ENCODE measurements at regions not wholly inside any gene's neighbourhood (a gene's known extent, or its start where the extent isn't known, plus 50 kb on each side); places are given as distances from the start of the nearest gene placed in this dataset.

DNA sequence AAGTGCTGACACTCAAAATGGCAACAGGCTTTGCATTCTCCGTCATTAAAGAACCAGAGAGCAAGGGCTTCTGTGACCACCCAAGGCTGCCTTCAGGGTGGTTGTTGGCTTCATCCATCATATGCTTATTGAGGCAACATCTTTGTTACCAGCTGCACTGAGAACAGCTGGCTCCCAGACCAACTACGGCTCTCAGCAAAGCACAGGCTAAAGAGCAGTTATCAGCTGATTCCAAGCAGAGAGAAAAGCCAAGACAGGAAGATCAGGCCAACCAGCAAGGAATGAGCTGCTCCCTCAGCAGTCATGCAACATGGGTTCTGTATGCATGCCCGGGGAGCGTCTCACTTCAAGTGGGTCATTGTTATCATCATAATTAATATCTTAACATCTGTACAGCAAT is 358.9 kb downstream of the ACTL7B start:
- Histone ChIP-seq H3K27ac (ENCODE audit: low read depth, low read length) (no peak overlapping the region), H3K9me2 (ENCODE audit: insufficient read depth) (no peaks in the 10 kb centered on the region), H3K79me2 (ENCODE audit: insufficient read depth, low read length) (no peaks in the 10 kb centered on the region), H2AFZ (ENCODE audit: low read depth, low read length, poor library complexity, severe bottlenecking) (no peak overlapping the region), H3K4me1 (ENCODE audit: control insufficient read depth in 1 of 2, insufficient read depth in 2 of 2, low read length in 2 of 2) (no peaks in the 10 kb centered on the region), H3K36me3 (ENCODE audit: control insufficient read depth in 1 of 2, insufficient read depth in 2 of 2, low read length in 2 of 2) (no peaks in the 10 kb centered on the region), H3K27me3 (ENCODE audit: insufficient read depth, low read length) (no peaks in the 10 kb centered on the region), H3K4me3 (replicated peaks in 1 of 2; ENCODE audit: low read depth in 1 of 2, low read length in 2 of 2) (no peak overlapping the region), H3K9me3 (ENCODE audit: control insufficient read depth in 1 of 2, insufficient read depth in 1 of 2, low read depth in 1 of 2, low read length in 2 of 2) (no peaks in the 10 kb centered on the region), H4K20me1 (ENCODE audit: insufficient read depth) (no peaks in the 10 kb centered on the region), H3K9ac (ENCODE audit: low read length) (no peak overlapping the region), H3K4me2 (ENCODE audit: low read length) (no peak overlapping the region)
- ATAC-seq (no peak), DNase-seq (ENCODE audit: low read depth, low spot score) (no peak)
- ChIA-PET RAD21 (ENCODE audit: low non-redundant PET in 1 of 2, low total read pairs in 2 of 2, uncharacterized antibody in 2 of 2, unreplicated experiment in 2 of 2) (no interaction called here), CTCF (interaction anchor here (1.1 kb wide), 1 partner anchor 80 kb away, joined by 3 read pairs; no protein-coding TSS in a partner anchor), POLR2A (no interaction called here)
- TF ChIP-seq, protein P1, sequence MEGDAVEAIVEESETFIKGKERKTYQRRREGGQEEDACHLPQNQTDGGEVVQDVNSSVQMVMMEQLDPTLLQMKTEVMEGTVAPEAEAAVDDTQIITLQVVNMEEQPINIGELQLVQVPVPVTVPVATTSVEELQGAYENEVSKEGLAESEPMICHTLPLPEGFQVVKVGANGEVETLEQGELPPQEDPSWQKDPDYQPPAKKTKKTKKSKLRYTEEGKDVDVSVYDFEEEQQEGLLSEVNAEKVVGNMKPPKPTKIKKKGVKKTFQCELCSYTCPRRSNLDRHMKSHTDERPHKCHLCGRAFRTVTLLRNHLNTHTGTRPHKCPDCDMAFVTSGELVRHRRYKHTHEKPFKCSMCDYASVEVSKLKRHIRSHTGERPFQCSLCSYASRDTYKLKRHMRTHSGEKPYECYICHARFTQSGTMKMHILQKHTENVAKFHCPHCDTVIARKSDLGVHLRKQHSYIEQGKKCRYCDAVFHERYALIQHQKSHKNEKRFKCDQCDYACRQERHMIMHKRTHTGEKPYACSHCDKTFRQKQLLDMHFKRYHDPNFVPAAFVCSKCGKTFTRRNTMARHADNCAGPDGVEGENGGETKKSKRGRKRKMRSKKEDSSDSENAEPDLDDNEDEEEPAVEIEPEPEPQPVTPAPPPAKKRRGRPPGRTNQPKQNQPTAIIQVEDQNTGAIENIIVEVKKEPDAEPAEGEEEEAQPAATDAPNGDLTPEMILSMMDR (IDR thresholded peaks at IDR 0.05 in 2 of 3, conservative IDR thresholded peaks at IDR 0.05 in 1 of 3; ENCODE audit: borderline replicate concordance in 1 of 3, insufficient read depth in 1 of 3, low read depth in 2 of 3, low read length in 2 of 3), result no peak
- TF ChIP-seq CBX3 (IDR thresholded peaks at IDR 0.05; ENCODE audit: low read depth), result no peak
- no peak for TF ChIP-seq EGR1 (IDR thresholded peaks at IDR 0.05; ENCODE audit: low read depth)
- TF ChIP-seq TCF7L2 (IDR thresholded peaks at IDR 0.05; ENCODE audit: borderline replicate concordance, extremely low read depth, insufficient read depth, insufficient read length), result no peak
- TF ChIP-seq POLR2AphosphoS5 (IDR thresholded peaks at IDR 0.05; ENCODE audit: low read depth, low read length), result no peak
- TF ChIP-seq, protein P2, sequence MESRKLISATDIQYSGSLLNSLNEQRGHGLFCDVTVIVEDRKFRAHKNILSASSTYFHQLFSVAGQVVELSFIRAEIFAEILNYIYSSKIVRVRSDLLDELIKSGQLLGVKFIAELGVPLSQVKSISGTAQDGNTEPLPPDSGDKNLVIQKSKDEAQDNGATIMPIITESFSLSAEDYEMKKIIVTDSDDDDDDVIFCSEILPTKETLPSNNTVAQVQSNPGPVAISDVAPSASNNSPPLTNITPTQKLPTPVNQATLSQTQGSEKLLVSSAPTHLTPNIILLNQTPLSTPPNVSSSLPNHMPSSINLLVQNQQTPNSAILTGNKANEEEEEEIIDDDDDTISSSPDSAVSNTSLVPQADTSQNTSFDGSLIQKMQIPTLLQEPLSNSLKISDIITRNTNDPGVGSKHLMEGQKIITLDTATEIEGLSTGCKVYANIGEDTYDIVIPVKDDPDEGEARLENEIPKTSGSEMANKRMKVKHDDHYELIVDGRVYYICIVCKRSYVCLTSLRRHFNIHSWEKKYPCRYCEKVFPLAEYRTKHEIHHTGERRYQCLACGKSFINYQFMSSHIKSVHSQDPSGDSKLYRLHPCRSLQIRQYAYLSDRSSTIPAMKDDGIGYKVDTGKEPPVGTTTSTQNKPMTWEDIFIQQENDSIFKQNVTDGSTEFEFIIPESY (IDR thresholded peaks at IDR 0.05; ENCODE audit: extremely low read depth, insufficient replicate concordance, low read length), result no peak
- TF ChIP-seq, protein P3, sequence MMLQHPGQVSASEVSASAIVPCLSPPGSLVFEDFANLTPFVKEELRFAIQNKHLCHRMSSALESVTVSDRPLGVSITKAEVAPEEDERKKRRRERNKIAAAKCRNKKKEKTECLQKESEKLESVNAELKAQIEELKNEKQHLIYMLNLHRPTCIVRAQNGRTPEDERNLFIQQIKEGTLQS (IDR thresholded peaks at IDR 0.05), result no peak
- TF ChIP-seq ZFX (IDR thresholded peaks at IDR 0.05), result no peak
- no TSS peak for BruUV-seq (replicated peaks)
- intact Hi-C loops (cut with micrococcal nuclease), result no loop called here

Measured in HCT116 (cell line).